AG04449 (cell line): ENCODE measurements at regions not wholly inside any gene's neighbourhood (a gene's known extent, or its start where the extent isn't known, plus 50 kb on each side); places are given as distances from the start of the nearest gene placed in this dataset.

Experiments
- CTCF ChIA-PET: fragments of 350-600 bp; formaldehyde crosslinking; extraction: SDS; loops from one replicate; lab custom pipeline; 2021; ENCODE audit warnings: antibody characterized with exemption; lab: Yijun Ruan, JAX
- POLR2A ChIA-PET: fragments of 400-600, 350-600 bp; formaldehyde crosslinking; extraction: SDS; loops from one replicate; lab custom pipeline; 2020; ENCODE audit warnings: antibody characterized with exemption, inconsistent platforms; lab: Yijun Ruan, JAX
- DNase-seq: peaks from one replicate; pipeline ENCODE4 v3.0.0-alpha.2; 2010; ENCODE audit warnings: low read depth, low spot score
- H3K4me3 ChIP-seq: 2 replicates; pipeline ENCODE4 v1.5.1; 2011; ENCODE audit warnings: low read depth, mild to moderate bottlenecking, control low read depth, low read length
- TF ChIP-seq, protein P1 (sequence below): IDR thresholded peaks from one replicate; pipeline ENCODE4 v1.5.1; 2011; ENCODE audit warnings: mild to moderate bottlenecking, moderate library complexity, low read length, control low read depth, inconsistent platforms; ENCODE audit not compliant: insufficient read depth; ENCODE audit errors: missing control alignments

DNA sequence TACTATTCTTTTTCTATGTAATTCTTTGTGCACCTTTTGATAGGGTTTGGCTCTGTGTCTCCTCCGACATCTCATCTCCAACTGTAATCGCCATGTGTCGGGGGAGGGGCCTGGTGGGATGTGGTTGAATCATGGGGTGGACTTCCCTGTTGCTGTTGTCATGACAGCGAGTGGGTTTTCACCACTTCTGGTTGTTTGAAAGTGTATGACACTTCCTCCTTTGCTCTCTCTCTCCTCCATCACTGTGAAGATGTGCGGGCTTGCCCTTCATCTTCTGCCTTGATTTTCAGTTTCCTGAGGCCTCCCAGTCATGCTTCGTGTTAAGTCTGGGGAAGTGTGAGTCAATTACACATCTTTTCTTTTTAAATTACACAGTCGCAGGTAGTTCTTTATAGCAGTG, 225.8 kb upstream of the DPPA4 start:
- TF ChIP-seq, protein P1, sequence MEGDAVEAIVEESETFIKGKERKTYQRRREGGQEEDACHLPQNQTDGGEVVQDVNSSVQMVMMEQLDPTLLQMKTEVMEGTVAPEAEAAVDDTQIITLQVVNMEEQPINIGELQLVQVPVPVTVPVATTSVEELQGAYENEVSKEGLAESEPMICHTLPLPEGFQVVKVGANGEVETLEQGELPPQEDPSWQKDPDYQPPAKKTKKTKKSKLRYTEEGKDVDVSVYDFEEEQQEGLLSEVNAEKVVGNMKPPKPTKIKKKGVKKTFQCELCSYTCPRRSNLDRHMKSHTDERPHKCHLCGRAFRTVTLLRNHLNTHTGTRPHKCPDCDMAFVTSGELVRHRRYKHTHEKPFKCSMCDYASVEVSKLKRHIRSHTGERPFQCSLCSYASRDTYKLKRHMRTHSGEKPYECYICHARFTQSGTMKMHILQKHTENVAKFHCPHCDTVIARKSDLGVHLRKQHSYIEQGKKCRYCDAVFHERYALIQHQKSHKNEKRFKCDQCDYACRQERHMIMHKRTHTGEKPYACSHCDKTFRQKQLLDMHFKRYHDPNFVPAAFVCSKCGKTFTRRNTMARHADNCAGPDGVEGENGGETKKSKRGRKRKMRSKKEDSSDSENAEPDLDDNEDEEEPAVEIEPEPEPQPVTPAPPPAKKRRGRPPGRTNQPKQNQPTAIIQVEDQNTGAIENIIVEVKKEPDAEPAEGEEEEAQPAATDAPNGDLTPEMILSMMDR: no peak
- DNase-seq: no peak
- ChIA-PET POLR2A (no interaction called here), CTCF (no interaction called here)
- H3K4me3 ChIP-seq: no peak overlapping the region

DNA sequence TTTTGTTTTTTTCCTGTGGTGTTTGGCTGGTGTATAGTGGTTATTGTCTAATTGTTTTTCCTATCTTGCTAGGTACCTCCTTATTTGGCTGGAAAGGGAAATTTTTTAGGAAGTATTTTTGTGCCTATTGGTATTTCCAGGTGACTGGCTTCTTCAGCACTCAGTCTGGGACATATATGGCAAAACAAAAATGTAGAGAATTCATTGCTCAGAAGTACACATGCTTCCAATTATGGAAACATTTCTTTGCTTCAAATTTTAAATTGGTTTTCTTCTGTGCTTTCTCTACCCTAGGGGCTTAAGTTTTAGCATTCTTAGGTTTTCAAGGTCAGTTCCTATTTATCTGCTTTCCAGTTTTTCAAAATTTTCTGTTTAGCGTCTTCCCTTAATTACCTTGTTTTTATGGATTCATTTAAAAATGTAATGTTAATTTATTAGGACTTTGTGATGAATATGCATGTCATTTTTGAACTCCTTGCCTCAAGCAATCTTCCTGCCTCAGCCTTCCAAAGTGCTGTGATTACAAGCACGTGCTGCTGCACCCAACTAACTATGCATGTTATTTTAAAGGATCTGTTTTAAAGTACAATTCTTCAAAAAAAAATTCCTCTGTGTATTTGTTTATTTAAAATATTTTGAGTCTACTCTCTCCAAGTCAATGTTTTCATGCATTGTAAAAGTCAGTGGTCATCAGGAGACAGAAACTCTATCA, 231.9 kb upstream of the DPPA4 start:
- CTCF ChIA-PET: no interaction called here
- TF ChIP-seq, protein P1: no peak
- POLR2A ChIA-PET: no interaction called here
- no peak for DNase-seq
- no peak overlapping the region for H3K4me3 ChIP-seq

- ChIA-PET POLR2A (no interaction called here), CTCF (no interaction called here)
- DNase-seq: no peak
- TF ChIP-seq, protein P1: no peak
- H3K4me3 ChIP-seq: no peak overlapping the region
Measured at GRCh38 chr3:109570408-109570807, 233.1 kb upstream of the DPPA4 start.

DNA sequence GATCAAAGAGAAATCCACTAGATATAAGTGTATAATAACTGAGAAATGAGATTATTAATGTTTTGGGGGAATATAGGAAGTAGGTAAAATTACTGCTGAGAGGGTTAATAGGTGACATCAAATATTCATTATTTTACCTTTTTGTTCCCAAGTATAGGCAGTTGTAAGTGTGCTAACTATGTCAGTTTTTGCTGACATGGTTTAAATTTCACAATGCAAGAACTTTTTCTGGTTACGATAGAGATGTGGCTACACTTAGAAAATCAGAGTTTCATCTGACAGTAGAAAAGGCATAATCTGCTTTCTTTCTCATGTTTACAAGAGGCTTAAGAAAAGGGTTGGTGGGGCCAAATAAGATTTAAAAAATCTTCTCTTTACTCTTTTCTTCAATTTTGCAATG, 235.0 kb upstream of the DPPA4 start:
- no peak for DNase-seq

GRCh38 chr3:109596991-109597390, 259.6 kb upstream of the DPPA4 start:
- CTCF ChIA-PET: no interaction called here
- TF ChIP-seq, protein P1: no peak
- no peak for DNase-seq
- no peak overlapping the region for H3K4me3 ChIP-seq
- POLR2A ChIA-PET: no interaction called here

More for the DNA sequence above, 235.0 kb upstream of the DPPA4 start:
- ChIA-PET POLR2A (no interaction called here), CTCF (no interaction called here)
- TF ChIP-seq, protein P1: no peak
- no peak overlapping the region for H3K4me3 ChIP-seq

- no peak overlapping the region for H3K4me3 ChIP-seq
- CTCF ChIA-PET: no interaction called here
- POLR2A ChIA-PET: no interaction called here
- no peak for DNase-seq
- TF ChIP-seq, protein P1: no peak
Measured at GRCh38 chr3:109597444-109597843, 260.1 kb upstream of the DPPA4 start.
